ENCODE measurements at regions not wholly inside any gene's neighbourhood (a gene's known extent, or its start where the extent isn't known, plus 50 kb on each side); places are given as distances from the start of the nearest gene placed in this dataset.

GRCh38 chr3:191952186-191952585, 491.2 kb downstream of the PYDC2 start:
- TF ChIP-seq POLR2A (IDR thresholded peaks at IDR 0.05; ENCODE audit: low read depth) (no peak), CTCF (IDR thresholded peaks at IDR 0.05) (no peak), POLR2AphosphoS5 (IDR thresholded peaks at IDR 0.05) (no peak), EP300 (IDR thresholded peaks at IDR 0.05) (no peak)

Data from esophagus muscularis mucosa (tissue), 4 donors.